ENCODE measurements at regions not wholly inside any gene's neighbourhood (a gene's known extent, or its start where the extent isn't known, plus 50 kb on each side); places are given as distances from the start of the nearest gene placed in this dataset.
A peak's percentile ranks its signal among the peaks of the same experiment; 100 is the strongest.
"Not testable (repeated sequence)": the region's sequence is repeated elsewhere in the genome, so short reads cannot be mapped to it uniquely, and the experiment has no call there.

GRCh38 chr17:20381358-20382300 is 85.7 kb downstream of the LGALS9B start:
- peak; percentile 50 for TF ChIP-seq CTCF (CRISPR knock-in tag; IDR thresholded peaks at IDR 0.05)
- TF ChIP-seq EZH2 (conservative IDR thresholded peaks at IDR 0.05; ENCODE audit: low read depth, low read length); PBX3 (CRISPR knock-in tag; IDR thresholded peaks at IDR 0.05; ENCODE audit: borderline replicate concordance); HDAC1 (CRISPR knock-in tag; IDR thresholded peaks at IDR 0.05); HBP1 (CRISPR knock-in tag; IDR thresholded peaks at IDR 0.05; ENCODE audit: low read depth); ZNF460 (CRISPR knock-in tag; IDR thresholded peaks at IDR 0.05; ENCODE audit: borderline replicate concordance): not testable (repeated sequence)
